Testis (tissue), 2 donors: ENCODE measurements at regions not wholly inside any gene's neighbourhood (a gene's known extent, or its start where the extent isn't known, plus 50 kb on each side); places are given as distances from the start of the nearest gene placed in this dataset.

ENCODE experiments used
- DNase-seq: peaks from one replicate; pipeline ENCODE4 v3.0.0-alpha.2; 2019
- H3K27ac ChIP-seq, 2 donors: fragments of 200-600 bp; sonication (generic); one replicate each; pipeline ENCODE4 v1.5.1; 2019
- H3K27me3 ChIP-seq: fragments of 200-600 bp; sonication (generic); one replicate; pipeline ENCODE4 v1.5.1; 2019
- H3K36me3 ChIP-seq: fragments of 200-600 bp; sonication (generic); one replicate; pipeline ENCODE4 v1.5.1; 2017; ENCODE audit warnings: low read depth; ENCODE audit errors: missing control alignments
- H3K4me1 ChIP-seq: fragments of 200-600 bp; sonication (generic); one replicate; pipeline ENCODE4 v1.5.1; 2019
- H3K4me3 ChIP-seq, 2 donors: fragments of 200-600 bp; sonication (generic); one replicate each; pipeline ENCODE4 v1.5.1; 2017 to 2019
- H3K9me3 ChIP-seq: fragments of 200-600 bp; sonication (generic); one replicate; pipeline ENCODE4 v1.5.1; 2017
- POLR2A ChIP-seq: fragments of 450-650 bp; IDR thresholded peaks from one replicate; pipeline ENCODE4 v1.6.1; 2017; ENCODE audit warnings: antibody characterized with exemption, mild to moderate bottlenecking, moderate library complexity
- whole genome bisulfite sequencing, 2 donors: methylation state at CpG; one replicate each; pipeline ENCODE4 v1.1.5; 2018; 5-methylcytosine and 5-hydroxymethylcytosine counted together
- intact Hi-C: fragments of 100-400 bp; cut with DNase I; formaldehyde crosslinking; loops from one replicate; pipeline ENCODE4 v1.15.1; 2023; ENCODE audit warnings: low total_unique reads
- TF ChIP-seq, protein P1 (sequence below), 3 experiments: fragments of 450-650 bp in 2 of 3; fragments of 200-600 bp in 1 of 3; sonication (generic) in 1 of 3; IDR thresholded peaks; one replicate each; pipeline ENCODE4 v1.5.1; 2016 to 2019; ENCODE audit warnings: antibody characterized with exemption in 3 of 3, mild to moderate bottlenecking in 2 of 3, moderate library complexity in 1 of 3

DNA sequence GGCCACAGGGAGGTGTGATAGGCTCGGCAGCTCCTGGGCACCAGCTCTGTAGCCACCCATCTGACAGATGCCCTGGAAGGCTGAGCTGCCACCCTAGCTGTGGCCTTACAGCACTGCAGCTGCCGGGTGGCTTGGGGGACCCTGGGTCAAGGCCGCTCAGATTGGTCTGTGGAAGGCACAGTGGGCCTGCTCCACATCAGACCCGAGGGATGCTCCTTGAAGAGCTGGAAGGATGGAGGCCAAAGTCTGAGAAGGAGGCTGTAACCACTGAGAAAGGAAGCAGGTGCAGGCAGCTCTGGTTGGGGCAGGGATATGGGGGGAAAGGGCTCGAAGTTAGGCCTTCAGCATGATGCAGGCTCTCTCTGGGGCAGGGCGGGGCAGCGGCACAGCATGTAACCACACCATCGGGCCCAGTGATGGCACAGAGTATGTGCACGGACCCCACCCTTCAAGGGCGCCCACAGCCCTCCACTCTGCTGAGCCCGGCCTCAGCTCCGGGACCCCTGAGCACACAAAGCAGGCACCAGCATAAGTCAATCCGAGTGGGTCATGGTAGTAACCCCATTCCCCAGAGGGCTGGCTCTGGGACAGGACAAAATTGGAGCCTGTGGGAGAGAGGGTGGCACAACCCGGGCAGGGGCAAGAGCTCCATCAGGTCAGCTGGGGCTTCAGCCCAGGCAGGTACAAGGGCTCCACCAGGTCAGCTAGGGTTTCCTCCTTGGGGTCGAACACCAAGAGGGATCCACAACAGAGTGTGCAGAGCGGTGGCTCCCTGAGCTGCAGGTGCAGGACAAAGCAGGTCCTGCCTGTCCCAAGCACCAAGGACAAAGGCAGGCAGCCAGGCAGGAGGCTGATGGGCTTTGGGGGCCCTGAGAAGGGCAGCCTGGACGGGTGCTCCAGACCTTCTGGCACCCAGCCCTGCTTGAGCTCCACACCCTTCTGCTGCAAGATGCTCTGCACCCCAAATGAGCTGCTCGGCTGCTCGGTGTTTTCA is 1511.1 kb downstream of the BRD1 start:
- WGBS, 2 donors: 78 to 82% methylated on average over 16 to 19 of the region's 19 CpGs
- DNase-seq: no peak

DNA sequence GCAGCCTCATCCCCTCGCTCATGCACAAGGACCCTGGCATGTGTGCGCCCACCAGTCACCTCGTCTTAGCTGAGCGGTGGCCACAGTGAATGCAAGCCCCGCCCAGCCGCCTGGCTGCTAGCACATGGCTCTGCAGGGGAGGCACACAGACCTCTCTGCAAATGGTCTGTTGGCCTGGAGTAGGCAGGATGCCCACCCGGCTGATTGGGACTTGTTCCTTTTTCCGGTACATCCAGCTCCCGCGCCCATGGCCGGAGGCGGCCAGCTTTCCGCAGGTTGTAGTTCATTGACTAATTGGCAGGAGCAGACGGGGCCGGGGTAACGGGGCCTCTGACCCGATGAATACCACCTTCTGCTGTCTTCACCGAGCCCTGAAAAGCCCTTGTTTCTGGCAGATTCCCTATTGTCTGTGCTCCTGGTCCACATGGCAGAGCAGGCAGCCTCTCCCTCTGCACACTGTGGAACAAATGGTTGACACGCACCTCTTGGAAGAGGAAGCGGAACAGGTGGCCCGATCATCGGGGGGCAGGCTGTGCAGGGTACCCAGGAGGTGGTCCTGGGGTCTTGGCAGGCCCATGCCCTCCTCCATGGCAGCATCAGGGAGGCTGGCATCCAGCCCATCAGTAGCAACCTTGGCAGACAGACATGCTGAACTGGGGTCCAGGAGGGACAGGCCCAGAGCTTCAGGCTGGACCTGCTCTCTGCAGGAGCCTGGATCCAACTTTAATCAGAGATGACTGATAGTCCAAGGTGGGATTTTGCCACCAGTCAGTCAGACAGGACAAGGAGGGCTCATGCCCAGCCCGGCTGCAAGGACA is 1512.0 kb downstream of the BRD1 start:
- Histone ChIP-seq H3K27ac (no peak overlapping the region), H3K4me1 (peaks cover 2% of the 10 kb centered on the region), H3K36me3 (no peaks in the 10 kb centered on the region), H3K4me3 (no peak overlapping the region), H3K9me3 (no peaks in the 10 kb centered on the region), H3K27me3 (no peaks in the 10 kb centered on the region)
- no peak for TF ChIP-seq POLR2A
- TF ChIP-seq, protein P1, sequence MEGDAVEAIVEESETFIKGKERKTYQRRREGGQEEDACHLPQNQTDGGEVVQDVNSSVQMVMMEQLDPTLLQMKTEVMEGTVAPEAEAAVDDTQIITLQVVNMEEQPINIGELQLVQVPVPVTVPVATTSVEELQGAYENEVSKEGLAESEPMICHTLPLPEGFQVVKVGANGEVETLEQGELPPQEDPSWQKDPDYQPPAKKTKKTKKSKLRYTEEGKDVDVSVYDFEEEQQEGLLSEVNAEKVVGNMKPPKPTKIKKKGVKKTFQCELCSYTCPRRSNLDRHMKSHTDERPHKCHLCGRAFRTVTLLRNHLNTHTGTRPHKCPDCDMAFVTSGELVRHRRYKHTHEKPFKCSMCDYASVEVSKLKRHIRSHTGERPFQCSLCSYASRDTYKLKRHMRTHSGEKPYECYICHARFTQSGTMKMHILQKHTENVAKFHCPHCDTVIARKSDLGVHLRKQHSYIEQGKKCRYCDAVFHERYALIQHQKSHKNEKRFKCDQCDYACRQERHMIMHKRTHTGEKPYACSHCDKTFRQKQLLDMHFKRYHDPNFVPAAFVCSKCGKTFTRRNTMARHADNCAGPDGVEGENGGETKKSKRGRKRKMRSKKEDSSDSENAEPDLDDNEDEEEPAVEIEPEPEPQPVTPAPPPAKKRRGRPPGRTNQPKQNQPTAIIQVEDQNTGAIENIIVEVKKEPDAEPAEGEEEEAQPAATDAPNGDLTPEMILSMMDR (IDR thresholded peaks at IDR 0.05): no peak
- intact Hi-C loops: no loop called here
- WGBS, 2 donors: 84 to 88% methylated on average over 18 to 23 of the region's 23 CpGs
- DNase-seq: no peak

More for the DNA sequence above, 1511.1 kb downstream of the BRD1 start:
- TF ChIP-seq POLR2A: no peak
- TF ChIP-seq, protein P1 (IDR thresholded peaks at IDR 0.05): no peak
- no peaks in the 10 kb centered on the region for H3K27me3 ChIP-seq
- intact Hi-C loops: no loop called here
- H3K4me3 ChIP-seq: no peak overlapping the region
- H3K9me3 ChIP-seq: no peaks in the 10 kb centered on the region
- H3K27ac ChIP-seq: no peak overlapping the region
- H3K4me1 ChIP-seq: peaks cover 5% of the 10 kb centered on the region
- no peaks in the 10 kb centered on the region for H3K36me3 ChIP-seq

DNA sequence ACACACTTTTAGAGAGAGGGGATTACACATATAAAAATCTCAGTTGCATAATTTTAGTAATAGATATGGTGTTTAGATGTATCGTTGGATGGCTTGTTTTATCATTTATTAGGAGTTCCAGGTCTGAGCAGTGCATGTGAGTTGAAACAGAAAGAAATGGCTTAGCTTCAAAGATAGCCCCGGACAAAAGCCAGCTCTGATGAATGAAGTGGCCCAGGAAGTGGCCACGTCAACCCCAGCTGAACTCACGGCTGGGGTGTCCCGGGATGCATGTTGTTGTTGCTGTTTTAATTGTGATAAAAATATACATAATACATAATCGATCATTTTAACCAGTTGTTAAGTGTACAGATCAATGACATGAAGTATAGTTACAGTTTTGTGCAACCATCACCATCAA is 1513.6 kb downstream of the BRD1 start:
- H3K4me1 ChIP-seq: no peaks in the 10 kb centered on the region
- intact Hi-C loops: no loop called here
- no peaks in the 10 kb centered on the region for H3K36me3 ChIP-seq
- no peak overlapping the region for H3K27ac ChIP-seq
- no peaks in the 10 kb centered on the region for H3K9me3 ChIP-seq
- no peak for DNase-seq
- no peak overlapping the region for H3K4me3 ChIP-seq
- H3K27me3 ChIP-seq: no peaks in the 10 kb centered on the region
- TF ChIP-seq POLR2A: no peak
- TF ChIP-seq, protein P1 (IDR thresholded peaks at IDR 0.05): no peak
- 55 to 71% methylated on average over 6 of the region's 6 CpGs for WGBS, 2 donors

GRCh38 chr22:48313175-48313830 is 1514.4 kb downstream of the BRD1 start:
- Histone ChIP-seq H3K4me3 (no peak overlapping the region), H3K27ac (no peak overlapping the region), H3K9me3 (no peaks in the 10 kb centered on the region), H3K4me1 (no peaks in the 10 kb centered on the region), H3K27me3 (no peaks in the 10 kb centered on the region), H3K36me3 (no peaks in the 10 kb centered on the region)
- no peak for TF ChIP-seq POLR2A
- TF ChIP-seq, protein P1 (IDR thresholded peaks at IDR 0.05): no peak
- no peak for DNase-seq
- 61 to 64% methylated on average over 13 to 14 of the region's 14 CpGs for WGBS, 2 donors
- intact Hi-C loops: no loop called here
